GM12878 (cell line): ENCODE measurements at regions not wholly inside any gene's neighbourhood (a gene's known extent, or its start where the extent isn't known, plus 50 kb on each side); places are given as distances from the start of the nearest gene placed in this dataset.

ENCODE experiments used
- CBFB ChIP-seq: IDR thresholded peaks from 2 replicates; pipeline ENCODE4 v1.6.1; 2016; ENCODE audit warnings: antibody characterized with exemption, low read depth
- CTCF ChIP-seq, 3 experiments: IDR thresholded peaks in 2 of 3; conservative IDR thresholded peaks in 1 of 3; 2 replicates each; pipeline ENCODE4 v1.5.1; 2011; ENCODE audit warnings: low read depth in 3 of 3, low read length in 3 of 3, mild to moderate bottlenecking in 3 of 3, control low read depth in 2 of 3, moderate library complexity in 2 of 3, inconsistent platforms in 1 of 3, mixed read lengths in 1 of 3; ENCODE audit not compliant: control insufficient read depth in 2 of 3, insufficient read depth in 1 of 3; ENCODE audit errors: extremely low read depth in 1 of 3
- GABPA ChIP-seq: IDR thresholded peaks from 2 replicates; pipeline ENCODE4 v1.6.1; 2014; ENCODE audit warnings: antibody characterized with exemption, low read depth, mild to moderate bottlenecking, inconsistent platforms
- HDAC2 ChIP-seq: fragments of 200-600 bp; sonication (generic); IDR thresholded peaks from 2 replicates; pipeline ENCODE4 v1.6.1; 2017
- JUNB ChIP-seq: IDR thresholded peaks from 2 replicates; pipeline ENCODE4 v1.6.1; 2016; ENCODE audit warnings: antibody characterized with exemption, mild to moderate bottlenecking
- MYC ChIP-seq: IDR thresholded peaks from 2 replicates; pipeline ENCODE4 v1.6.1; 2011; ENCODE audit warnings: mild to moderate bottlenecking, low read length, moderate library complexity, inconsistent platforms; ENCODE audit not compliant: insufficient read depth, insufficient replicate concordance, insufficient read length, severe bottlenecking
- NFIC ChIP-seq: IDR thresholded peaks from 2 replicates; pipeline ENCODE4 v1.6.1; 2012; ENCODE audit warnings: low read depth, mild to moderate bottlenecking, inconsistent platforms, low read length, moderate library complexity
- NRF1 ChIP-seq: conservative IDR thresholded peaks from 2 replicates; pipeline ENCODE4 v1.6.1; 2011; ENCODE audit warnings: mild to moderate bottlenecking, low read depth, low read length, improper control_type of control experiment
- PAX8 ChIP-seq: fragments of 450-650 bp; IDR thresholded peaks from 2 replicates; pipeline ENCODE4 v1.6.1; 2017; ENCODE audit warnings: mild to moderate bottlenecking, moderate library complexity
- PKNOX1 ChIP-seq: fragments of 450-650 bp; IDR thresholded peaks from 2 replicates; pipeline ENCODE4 v1.6.1; 2016; ENCODE audit warnings: mild to moderate bottlenecking
- POLR2A ChIP-seq: IDR thresholded peaks from 2 replicates; pipeline ENCODE4 v1.6.1; 2011; ENCODE audit warnings: low read depth, mild to moderate bottlenecking, low read length
- POLR2AphosphoS5 ChIP-seq: IDR thresholded peaks from 2 replicates; pipeline ENCODE4 v1.6.1; 2011; ENCODE audit warnings: mild to moderate bottlenecking, low read length, inconsistent platforms
- SREBF2 ChIP-seq: IDR thresholded peaks from 2 replicates; pipeline ENCODE4 v1.6.1; 2012; ENCODE audit warnings: mild to moderate bottlenecking, low read length
- ZNF24 ChIP-seq: fragments of 450-650 bp; IDR thresholded peaks from 2 replicates; pipeline ENCODE4 v1.6.1; 2017; ENCODE audit warnings: antibody characterized with exemption, mild to moderate bottlenecking

GRCh38 chr4:12975511-12975910, 508.6 kb downstream of the RAB28 start:
- no peak for TF ChIP-seq NFIC
- TF ChIP-seq CTCF (IDR thresholded peaks at IDR 0.05 in 2 of 3, conservative IDR thresholded peaks at IDR 0.05 in 1 of 3; ENCODE audit: control insufficient read depth in 2 of 3, extremely low read depth in 1 of 3, insufficient read depth in 1 of 3, low read depth in 3 of 3, low read length in 3 of 3) = no peak
- no peak for TF ChIP-seq MYC
- TF ChIP-seq HDAC2 = no peak
- TF ChIP-seq CBFB = no peak
- TF ChIP-seq ZNF24 = no peak
- no peak for TF ChIP-seq NRF1
- no peak for TF ChIP-seq JUNB
- TF ChIP-seq PKNOX1 = no peak
- TF ChIP-seq POLR2A = no peak
- no peak for TF ChIP-seq GABPA
- no peak for TF ChIP-seq PAX8
- no peak for TF ChIP-seq SREBF2
- TF ChIP-seq POLR2AphosphoS5 = no peak
